ENCODE measurements at regions not wholly inside any gene's neighbourhood (a gene's known extent, or its start where the extent isn't known, plus 50 kb on each side); places are given as distances from the start of the nearest gene placed in this dataset.

GRCh38 chr4:164503874-164504273, 250.1 kb upstream of the SMIM31 start:
- no peak for TF ChIP-seq CTCF (conservative IDR thresholded peaks at IDR 0.05)
- Histone ChIP-seq H3K36me3 (ENCODE audit: control insufficient read depth, insufficient read depth, low read length) (no peaks in the 10 kb centered on the region), H3K4me1 (ENCODE audit: control insufficient read depth, insufficient read depth, low read length) (no peaks in the 10 kb centered on the region), H3K27ac (ENCODE audit: low read depth, low read length) (no peak overlapping the region), H3K9me3 (ENCODE audit: control insufficient read depth, low read length) (no peaks in the 10 kb centered on the region), H3K9ac (ENCODE audit: extremely low read depth, low read length, poor library complexity, severe bottlenecking) (no peak overlapping the region), H3K27me3 (ENCODE audit: control insufficient read depth, insufficient read depth, low read length, poor library complexity, severe bottlenecking) (no peaks in the 10 kb centered on the region), H3K4me3 (ENCODE audit: low read length) (no peak overlapping the region)
- Mint-ChIP-seq H3K4me3 (no peak overlapping the region), H3K27me3 (ENCODE audit: insufficient read depth) (no peaks in the 10 kb centered on the region), H3K27ac (no peak overlapping the region), H3K36me3 (ENCODE audit: low read depth) (no peaks in the 10 kb centered on the region), H3K4me1 (no peaks in the 10 kb centered on the region), H3K9me3 (no peaks in the 10 kb centered on the region)
- WGBS, 2 experiments (ENCODE audit: insufficient coverage in 1 of 2, insufficient read length in 1 of 2) = 93 to 96% methylated on average over 3 of the region's 3 CpGs
- no peak for DNase-seq

- WGBS, 2 experiments (ENCODE audit: insufficient coverage in 1 of 2, insufficient read length in 1 of 2) = 86 to 89% methylated on average over 1 to 2 of the region's 3 CpGs
- no peaks in the 10 kb centered on the region for H3K9me3 ChIP-seq (ENCODE audit: control insufficient read depth, low read length)
- no peak overlapping the region for H3K27ac ChIP-seq (ENCODE audit: low read depth, low read length)
- H3K27ac Mint-ChIP-seq = no peak overlapping the region
- no peaks in the 10 kb centered on the region for H3K36me3 ChIP-seq (ENCODE audit: control insufficient read depth, insufficient read depth, low read length)
- H3K27me3 Mint-ChIP-seq (ENCODE audit: insufficient read depth) = no peaks in the 10 kb centered on the region
- no peak overlapping the region for H3K9ac ChIP-seq (ENCODE audit: extremely low read depth, low read length, poor library complexity, severe bottlenecking)
- no peaks in the 10 kb centered on the region for H3K36me3 Mint-ChIP-seq (ENCODE audit: low read depth)
- H3K9me3 Mint-ChIP-seq = no peaks in the 10 kb centered on the region
- no peaks in the 10 kb centered on the region for H3K27me3 ChIP-seq (ENCODE audit: control insufficient read depth, insufficient read depth, low read length, poor library complexity, severe bottlenecking)
- H3K4me1 Mint-ChIP-seq = no peaks in the 10 kb centered on the region
- H3K4me1 ChIP-seq (ENCODE audit: control insufficient read depth, insufficient read depth, low read length) = no peaks in the 10 kb centered on the region
- DNase-seq = no peak
- no peak overlapping the region for H3K4me3 ChIP-seq (ENCODE audit: low read length)
- H3K4me3 Mint-ChIP-seq = no peak overlapping the region
- no peak for TF ChIP-seq CTCF (conservative IDR thresholded peaks at IDR 0.05)
These were observed 245.8 kb upstream of the SMIM31 start for GRCh38 chr4:164508097-164508496.

GRCh38 chr4:164508771-164509170, 245.2 kb upstream of the SMIM31 start:
- no peak for TF ChIP-seq CTCF (conservative IDR thresholded peaks at IDR 0.05)
- Histone ChIP-seq H3K36me3 (ENCODE audit: control insufficient read depth, insufficient read depth, low read length) (no peaks in the 10 kb centered on the region), H3K4me1 (ENCODE audit: control insufficient read depth, insufficient read depth, low read length) (no peaks in the 10 kb centered on the region), H3K9me3 (ENCODE audit: control insufficient read depth, low read length) (no peaks in the 10 kb centered on the region), H3K9ac (ENCODE audit: extremely low read depth, low read length, poor library complexity, severe bottlenecking) (no peak overlapping the region), H3K27me3 (ENCODE audit: control insufficient read depth, insufficient read depth, low read length, poor library complexity, severe bottlenecking) (no peaks in the 10 kb centered on the region), H3K27ac (ENCODE audit: low read depth, low read length) (no peak overlapping the region), H3K4me3 (ENCODE audit: low read length) (no peak overlapping the region)
- Mint-ChIP-seq H3K4me3 (no peak overlapping the region), H3K27me3 (ENCODE audit: insufficient read depth) (no peaks in the 10 kb centered on the region), H3K27ac (no peak overlapping the region), H3K4me1 (no peaks in the 10 kb centered on the region), H3K9me3 (no peaks in the 10 kb centered on the region), H3K36me3 (ENCODE audit: low read depth) (no peaks in the 10 kb centered on the region)
- no peak for DNase-seq
- 93% methylated on average over 1 of the region's 1 CpG; no CpG with 5 or more reads in 1 of the 2 experiments for WGBS, 2 experiments (ENCODE audit: insufficient coverage in 1 of 2, insufficient read length in 1 of 2)
